Right atrium auricular region (tissue), 2 donors: ENCODE measurements at regions not wholly inside any gene's neighbourhood (a gene's known extent, or its start where the extent isn't known, plus 50 kb on each side); places are given as distances from the start of the nearest gene placed in this dataset.
"Not testable (repeated sequence)": the region's sequence is repeated elsewhere in the genome, so short reads cannot be mapped to it uniquely, and the experiment has no call there.

ENCODE experiments used
- DNase-seq: peaks from one replicate; pipeline ENCODE4 v3.0.0-alpha.2; 2019; ENCODE audit warnings: low spot score
- H3K27ac ChIP-seq, 2 donors: fragments of 200-600 bp; sonication (generic); 1 replicate in 1 of 2; 2 replicates in 1 of 2; pipeline ENCODE4 v1.5.1; 2016 to 2019
- H3K27me3 ChIP-seq, 2 donors: fragments of 200-600 bp; sonication (generic); one replicate each; pipeline versions ENCODE4 v1.5.1 to v1.6.0; 2017 to 2019
- H3K36me3 ChIP-seq: fragments of 200-600 bp; sonication (generic); one replicate; pipeline ENCODE4 v1.5.1; 2016
- H3K4me1 ChIP-seq, 2 donors: fragments of 200-600 bp; sonication (generic); one replicate each; pipeline versions ENCODE4 v1.5.1 to v1.6.0; 2017 to 2019
- H3K4me3 ChIP-seq, 2 donors: fragments of 200-600 bp; sonication (generic); 1 replicate in 1 of 2; 2 replicates in 1 of 2; pipeline ENCODE4 v1.5.1; 2017 to 2019; ENCODE audit warnings: mild to moderate bottlenecking in 1 of 2, moderate library complexity in 1 of 2
- H3K9me3 ChIP-seq, 2 donors: fragments of 200-600 bp; sonication (generic); one replicate each; pipeline ENCODE4 v1.5.1; 2019
- TF ChIP-seq, protein P1 (sequence below), 2 donors: fragments of 200-600 bp; sonication (generic); IDR thresholded peaks; one replicate each; pipeline ENCODE4 v1.5.1; 2019; ENCODE audit warnings: antibody characterized with exemption in 2 of 2

DNA sequence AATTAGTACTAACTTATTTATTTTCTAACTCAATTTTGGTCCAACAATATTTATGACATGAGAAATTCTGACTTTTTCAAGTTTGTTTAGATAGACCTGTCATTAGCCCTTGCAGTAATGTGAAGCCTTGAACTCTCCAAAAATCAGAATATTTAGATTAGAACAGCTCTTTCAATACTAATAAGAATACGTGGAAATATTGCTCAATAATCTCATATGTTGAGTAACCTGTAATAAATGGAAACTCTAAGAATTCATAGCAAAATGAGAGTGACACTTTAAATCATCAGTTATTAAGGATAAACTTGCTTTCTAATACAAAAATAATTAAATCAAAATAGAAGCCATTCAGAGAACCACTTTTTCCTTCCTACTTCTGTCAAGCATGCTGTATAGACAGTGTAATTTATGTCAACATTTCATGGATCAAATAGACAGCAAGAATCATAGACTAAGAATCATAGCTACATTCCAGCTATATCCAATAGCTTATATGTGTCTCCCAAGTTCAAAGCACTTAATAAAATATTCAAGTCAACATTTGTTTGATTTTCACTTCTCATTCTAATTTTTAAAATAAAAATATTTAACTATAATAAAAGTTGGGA, 710.3 kb upstream of the SOX11 start:
- H3K9me3 ChIP-seq, result no peaks in the 10 kb centered on the region
- H3K27ac ChIP-seq, result no peak overlapping the region
- no peaks in the 10 kb centered on the region for H3K27me3 ChIP-seq
- no peaks in the 10 kb centered on the region for H3K36me3 ChIP-seq
- no peak for DNase-seq
- TF ChIP-seq, protein P1, sequence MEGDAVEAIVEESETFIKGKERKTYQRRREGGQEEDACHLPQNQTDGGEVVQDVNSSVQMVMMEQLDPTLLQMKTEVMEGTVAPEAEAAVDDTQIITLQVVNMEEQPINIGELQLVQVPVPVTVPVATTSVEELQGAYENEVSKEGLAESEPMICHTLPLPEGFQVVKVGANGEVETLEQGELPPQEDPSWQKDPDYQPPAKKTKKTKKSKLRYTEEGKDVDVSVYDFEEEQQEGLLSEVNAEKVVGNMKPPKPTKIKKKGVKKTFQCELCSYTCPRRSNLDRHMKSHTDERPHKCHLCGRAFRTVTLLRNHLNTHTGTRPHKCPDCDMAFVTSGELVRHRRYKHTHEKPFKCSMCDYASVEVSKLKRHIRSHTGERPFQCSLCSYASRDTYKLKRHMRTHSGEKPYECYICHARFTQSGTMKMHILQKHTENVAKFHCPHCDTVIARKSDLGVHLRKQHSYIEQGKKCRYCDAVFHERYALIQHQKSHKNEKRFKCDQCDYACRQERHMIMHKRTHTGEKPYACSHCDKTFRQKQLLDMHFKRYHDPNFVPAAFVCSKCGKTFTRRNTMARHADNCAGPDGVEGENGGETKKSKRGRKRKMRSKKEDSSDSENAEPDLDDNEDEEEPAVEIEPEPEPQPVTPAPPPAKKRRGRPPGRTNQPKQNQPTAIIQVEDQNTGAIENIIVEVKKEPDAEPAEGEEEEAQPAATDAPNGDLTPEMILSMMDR (IDR thresholded peaks at IDR 0.05), result no peak
- H3K4me3 ChIP-seq, result no peak overlapping the region
- no peaks in the 10 kb centered on the region for H3K4me1 ChIP-seq

DNA sequence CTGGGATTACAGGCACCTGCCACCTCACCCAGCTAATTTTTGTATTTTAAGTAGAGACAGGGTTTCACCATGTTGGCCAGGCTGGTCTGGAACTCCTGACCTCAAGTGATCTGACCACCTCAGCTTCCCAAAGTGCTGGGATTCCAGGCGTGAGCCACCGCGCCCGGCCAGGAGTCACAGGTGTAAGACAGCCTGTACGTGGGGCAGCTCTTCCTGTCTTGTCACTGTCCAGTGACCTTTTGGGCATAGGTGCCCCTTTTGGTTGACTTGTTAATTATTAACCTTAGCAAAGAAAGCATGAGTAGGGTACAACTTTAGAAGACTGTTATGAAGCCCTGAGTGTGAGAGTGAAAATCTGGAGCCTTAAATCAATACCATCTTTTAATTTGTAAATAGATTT, 703.7 kb upstream of the SOX11 start:
- H3K27me3 ChIP-seq, result not testable (repeated sequence)

DNA sequence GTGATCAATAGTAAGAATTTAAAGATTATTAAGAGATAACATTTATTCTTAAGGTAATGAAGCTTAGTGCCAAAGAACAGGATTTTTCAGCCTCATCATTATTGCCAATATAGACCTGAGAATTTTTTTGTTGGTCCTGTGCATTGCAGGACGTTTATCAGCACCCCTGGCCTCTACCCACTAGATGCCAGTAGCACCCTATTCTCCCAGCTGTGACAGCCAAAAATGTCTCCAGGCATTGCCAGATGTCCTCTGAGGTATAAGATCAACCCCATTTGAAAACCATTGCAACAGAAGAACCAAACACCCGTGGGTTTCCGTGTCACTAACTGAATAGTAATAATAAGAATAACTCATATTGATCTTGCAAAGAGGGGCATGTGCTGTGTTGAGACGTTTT, 700.0 kb upstream of the SOX11 start:
- Histone ChIP-seq H3K27ac (no peak overlapping the region), H3K27me3 (no peaks in the 10 kb centered on the region), H3K4me3 (no peak overlapping the region), H3K9me3 (no peaks in the 10 kb centered on the region), H3K36me3 (no peaks in the 10 kb centered on the region), H3K4me1 (no peaks in the 10 kb centered on the region)
- TF ChIP-seq, protein P1 (IDR thresholded peaks at IDR 0.05), result no peak
- no peak for DNase-seq

More for the DNA sequence above, 703.7 kb upstream of the SOX11 start:
- H3K4me1 ChIP-seq, H3K36me3 ChIP-seq, DNase-seq, H3K9me3 ChIP-seq, H3K4me3 ChIP-seq, H3K27ac ChIP-seq: not testable (repeated sequence)

DNA sequence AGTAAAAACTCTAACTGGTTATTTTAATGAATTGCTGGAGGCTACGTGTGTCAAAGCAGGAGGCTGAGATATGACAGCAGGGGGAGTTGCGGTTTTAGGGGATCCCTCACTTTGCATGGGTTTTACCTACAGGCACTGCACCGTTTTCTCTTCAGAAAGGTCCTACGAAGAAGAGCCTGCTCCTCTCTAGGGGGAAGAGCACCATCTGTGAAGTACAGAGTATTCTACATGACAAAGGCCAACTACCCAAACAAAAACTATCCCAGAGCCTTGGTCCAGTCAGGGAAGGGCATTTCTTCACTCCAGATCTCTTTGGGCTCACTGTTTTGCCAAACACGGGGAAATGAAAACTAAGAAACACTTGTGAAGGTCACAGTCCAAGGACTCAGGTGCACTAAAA, 696.7 kb upstream of the SOX11 start:
- no peak overlapping the region for H3K27ac ChIP-seq
- no peaks in the 10 kb centered on the region for H3K36me3 ChIP-seq
- no peak for DNase-seq
- TF ChIP-seq, protein P1 (IDR thresholded peaks at IDR 0.05), result no peak
- no peaks in the 10 kb centered on the region for H3K9me3 ChIP-seq
- no peaks in the 10 kb centered on the region for H3K27me3 ChIP-seq
- no peaks in the 10 kb centered on the region for H3K4me1 ChIP-seq
- H3K4me3 ChIP-seq, result no peak overlapping the region

DNA sequence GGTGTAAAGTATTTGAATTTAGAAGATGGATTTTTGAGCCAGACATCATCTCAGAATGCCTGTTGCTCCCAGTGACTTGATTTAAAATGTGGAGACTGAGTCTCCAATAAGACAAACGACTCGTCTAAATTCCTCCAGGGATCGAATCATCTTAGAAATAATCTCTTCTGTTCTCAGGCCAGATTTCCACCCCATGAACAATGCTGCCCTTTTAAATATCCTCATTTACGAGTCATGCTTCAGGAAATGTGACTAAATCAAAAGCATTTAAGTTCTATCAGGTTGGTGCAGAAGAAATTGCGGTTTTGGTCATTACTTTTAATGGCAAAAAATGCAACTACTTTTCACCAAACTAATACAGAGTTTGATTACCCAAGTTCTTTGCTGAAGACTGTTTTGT, 684.6 kb upstream of the SOX11 start:
- Histone ChIP-seq H3K27me3 (no peaks in the 10 kb centered on the region), H3K9me3 (no peaks in the 10 kb centered on the region), H3K36me3 (no peaks in the 10 kb centered on the region), H3K4me3 (no peak overlapping the region), H3K27ac (no peak overlapping the region), H3K4me1 (no peaks in the 10 kb centered on the region)
- TF ChIP-seq, protein P1 (IDR thresholded peaks at IDR 0.05), result no peak
- no peak for DNase-seq

DNA sequence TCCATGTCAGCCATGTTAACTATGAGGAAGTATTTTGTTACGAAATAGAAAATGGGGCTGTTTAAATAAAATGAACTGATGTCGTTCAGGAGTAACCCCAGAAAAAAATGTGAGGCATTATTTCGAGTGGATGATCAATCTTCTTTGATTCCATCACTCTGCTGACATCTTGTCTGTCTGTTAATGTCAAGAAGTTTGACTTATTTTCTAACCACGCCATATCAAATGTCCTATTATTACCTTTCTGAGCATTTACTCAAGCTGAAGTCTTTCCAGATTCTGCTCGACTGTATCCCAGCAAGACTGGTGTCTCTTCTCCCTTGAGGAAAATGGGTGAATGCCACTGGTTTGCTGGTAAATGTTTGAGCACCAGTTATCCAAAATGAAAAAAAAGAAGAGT, 672.9 kb upstream of the SOX11 start:
- Histone ChIP-seq H3K4me3 (no peak overlapping the region), H3K4me1 (no peaks in the 10 kb centered on the region), H3K9me3 (peaks cover 4 to 12% of the 10 kb centered on the region in 2 donors), H3K27ac (no peak overlapping the region), H3K27me3 (no peaks in the 10 kb centered on the region), H3K36me3 (no peaks in the 10 kb centered on the region)
- DNase-seq, result no peak
- TF ChIP-seq, protein P1 (IDR thresholded peaks at IDR 0.05), result no peak
